Suprapubic skin (tissue), 4 donors: ENCODE measurements at regions not wholly inside any gene's neighbourhood (a gene's known extent, or its start where the extent isn't known, plus 50 kb on each side); places are given as distances from the start of the nearest gene placed in this dataset.

Experiments
- DNase-seq, 2 donors: peaks; one replicate each; pipeline ENCODE4 v3.0.0-alpha.2; 2019; ENCODE audit warnings: low spot score in 2 of 2
- H3K27ac ChIP-seq: fragments of 200-600 bp; sonication (generic); one replicate; pipeline ENCODE4 v1.5.1; 2019
- H3K27me3 ChIP-seq: fragments of 200-600 bp; sonication (generic); one replicate; pipeline ENCODE4 v1.5.1; 2019
- H3K36me3 ChIP-seq: fragments of 200-600 bp; sonication (generic); one replicate; pipeline ENCODE4 v1.5.1; 2019
- H3K4me1 ChIP-seq: fragments of 200-600 bp; sonication (generic); one replicate; pipeline ENCODE4 v1.5.1; 2019
- H3K4me3 ChIP-seq: fragments of 200-600 bp; sonication (generic); one replicate; pipeline ENCODE4 v1.5.1; 2019; ENCODE audit warnings: mild to moderate bottlenecking
- H3K9me3 ChIP-seq: fragments of 200-600 bp; sonication (generic); one replicate; pipeline ENCODE4 v1.5.1; 2019
- CTCF ChIP-seq, 2 donors: fragments of 200-600 bp in 1 of 2; fragments of 450-650 bp in 1 of 2; sonication (generic) in 1 of 2; IDR thresholded peaks; one replicate each; pipeline ENCODE4 v1.5.1; 2016 to 2019; ENCODE audit warnings: antibody characterized with exemption in 2 of 2, mild to moderate bottlenecking in 1 of 2, moderate library complexity in 1 of 2
- EP300 ChIP-seq: sonication (generic); formaldehyde crosslinking; IDR thresholded peaks from one replicate; pipeline ENCODE4 v1.6.1; 2017; ENCODE audit warnings: antibody characterized with exemption
- POLR2A ChIP-seq, 2 donors: fragments of 450-650 bp; IDR thresholded peaks; one replicate each; pipeline ENCODE4 v1.6.1; 2017; ENCODE audit warnings: antibody characterized with exemption in 2 of 2, mild to moderate bottlenecking in 2 of 2, moderate library complexity in 2 of 2
- POLR2AphosphoS5 ChIP-seq, 3 donors: sonication (generic); formaldehyde crosslinking; IDR thresholded peaks; one replicate each; pipeline ENCODE4 v1.6.1; 2017; ENCODE audit warnings: antibody characterized with exemption in 3 of 3
- WGBS: methylation state at CpG from one replicate; pipeline ENCODE4 v1.1.5; 2018; 5-methylcytosine and 5-hydroxymethylcytosine counted together

- Histone ChIP-seq H3K27ac (no peak overlapping the region), H3K4me1 (no peaks in the 10 kb centered on the region), H3K4me3 (no peak overlapping the region), H3K9me3 (no peaks in the 10 kb centered on the region), H3K36me3 (no peaks in the 10 kb centered on the region), H3K27me3 (no peaks in the 10 kb centered on the region)
- no peak for TF ChIP-seq EP300
- TF ChIP-seq POLR2A (IDR thresholded peaks at IDR 0.05), result no peak
- TF ChIP-seq CTCF (IDR thresholded peaks at IDR 0.05), result no peak
- no peak for TF ChIP-seq POLR2AphosphoS5 (IDR thresholded peaks at IDR 0.05)
- no peak for DNase-seq
- 57% methylated on average over 3 of the region's 3 CpGs for WGBS
Measured at GRCh38 chrX:5718651-5719050, 510.0 kb downstream of the NLGN4X start.

GRCh38 chrX:5716666-5717065 is 512.0 kb downstream of the NLGN4X start:
- H3K4me3 ChIP-seq, result no peak overlapping the region
- H3K9me3 ChIP-seq, result no peaks in the 10 kb centered on the region
- H3K36me3 ChIP-seq, result no peaks in the 10 kb centered on the region
- no peak for TF ChIP-seq EP300
- WGBS, result 69% methylated on average over 2 of the region's 2 CpGs
- DNase-seq, result no peak
- no peak overlapping the region for H3K27ac ChIP-seq
- no peaks in the 10 kb centered on the region for H3K27me3 ChIP-seq
- H3K4me1 ChIP-seq, result no peaks in the 10 kb centered on the region

GRCh38 chrX:5708251-5708650 is 520.4 kb downstream of the NLGN4X start:
- WGBS, result 61% methylated on average over 4 of the region's 4 CpGs
- H3K9me3 ChIP-seq, result no peaks in the 10 kb centered on the region
- no peak overlapping the region for H3K27ac ChIP-seq
- no peaks in the 10 kb centered on the region for H3K27me3 ChIP-seq
- H3K4me1 ChIP-seq, result no peaks in the 10 kb centered on the region
- no peak overlapping the region for H3K4me3 ChIP-seq
- no peak for DNase-seq
- no peak for TF ChIP-seq EP300
- no peak for TF ChIP-seq POLR2A (IDR thresholded peaks at IDR 0.05)
- H3K36me3 ChIP-seq, result no peaks in the 10 kb centered on the region

GRCh38 chrX:5702890-5703289 is 525.8 kb downstream of the NLGN4X start:
- 85% methylated on average over 1 of the region's 1 CpG for WGBS
- H3K36me3 ChIP-seq, result no peaks in the 10 kb centered on the region
- no peaks in the 10 kb centered on the region for H3K9me3 ChIP-seq
- no peaks in the 10 kb centered on the region for H3K27me3 ChIP-seq
- H3K4me1 ChIP-seq, result no peaks in the 10 kb centered on the region
- TF ChIP-seq EP300, result no peak
- no peak for TF ChIP-seq POLR2AphosphoS5 (IDR thresholded peaks at IDR 0.05)
- TF ChIP-seq POLR2A (IDR thresholded peaks at IDR 0.05), result no peak
- TF ChIP-seq CTCF (IDR thresholded peaks at IDR 0.05), result no peak
- no peak overlapping the region for H3K4me3 ChIP-seq
- no peak overlapping the region for H3K27ac ChIP-seq
- DNase-seq, result no peak

GRCh38 chrX:5695971-5696370 is 532.7 kb downstream of the NLGN4X start:
- TF ChIP-seq EP300 (no peak), POLR2AphosphoS5 (IDR thresholded peaks at IDR 0.05) (no peak), POLR2A (IDR thresholded peaks at IDR 0.05) (no peak), CTCF (IDR thresholded peaks at IDR 0.05) (no peak)
- no peaks in the 10 kb centered on the region for H3K27me3 ChIP-seq
- H3K4me1 ChIP-seq, result no peaks in the 10 kb centered on the region
- 93% methylated on average over 7 of the region's 7 CpGs for WGBS
- no peaks in the 10 kb centered on the region for H3K36me3 ChIP-seq
- DNase-seq, result no peak
- H3K27ac ChIP-seq, result no peak overlapping the region
- no peaks in the 10 kb centered on the region for H3K9me3 ChIP-seq
- H3K4me3 ChIP-seq, result no peak overlapping the region

- Histone ChIP-seq H3K27me3 (no peaks in the 10 kb centered on the region), H3K4me3 (no peak overlapping the region), H3K4me1 (no peaks in the 10 kb centered on the region), H3K9me3 (no peaks in the 10 kb centered on the region), H3K27ac (no peak overlapping the region), H3K36me3 (no peaks in the 10 kb centered on the region)
- 53% methylated on average over 2 of the region's 2 CpGs for WGBS
- no peak for DNase-seq
- TF ChIP-seq CTCF (IDR thresholded peaks at IDR 0.05), result no peak
Measured at GRCh38 chrX:5683996-5684395, 544.7 kb downstream of the NLGN4X start.
